GM10248 (cell line): ENCODE measurements at regions not wholly inside any gene's neighbourhood (a gene's known extent, or its start where the extent isn't known, plus 50 kb on each side); places are given as distances from the start of the nearest gene placed in this dataset.

Experiments
- CTCF ChIA-PET: fragments of 300-600 bp; sonication (Branson Sonifier 250); formaldehyde crosslinking; extraction: SDS; loops from one replicate; lab custom pipeline; 2021; ENCODE audit warnings: antibody characterized with exemption; lab: Yijun Ruan, JAX
- POLR2A ChIA-PET: fragments of 350-650 bp; sonication (Branson Sonifier 250); formaldehyde crosslinking; extraction: SDS; loops from one replicate; lab custom pipeline; 2020; ENCODE audit warnings: antibody characterized with exemption; lab: Yijun Ruan, JAX
- DNase-seq: peaks from one replicate; pipeline ENCODE4 v3.0.0; 2012; ENCODE audit errors: extremely low spot score
- TF ChIP-seq, protein P1 (sequence below): IDR thresholded peaks from 2 replicates; pipeline ENCODE4 v1.5.1; 2012; ENCODE audit warnings: mild to moderate bottlenecking, low read depth; ENCODE audit errors: extremely low read depth, missing control alignments, control extremely low read depth

DNA sequence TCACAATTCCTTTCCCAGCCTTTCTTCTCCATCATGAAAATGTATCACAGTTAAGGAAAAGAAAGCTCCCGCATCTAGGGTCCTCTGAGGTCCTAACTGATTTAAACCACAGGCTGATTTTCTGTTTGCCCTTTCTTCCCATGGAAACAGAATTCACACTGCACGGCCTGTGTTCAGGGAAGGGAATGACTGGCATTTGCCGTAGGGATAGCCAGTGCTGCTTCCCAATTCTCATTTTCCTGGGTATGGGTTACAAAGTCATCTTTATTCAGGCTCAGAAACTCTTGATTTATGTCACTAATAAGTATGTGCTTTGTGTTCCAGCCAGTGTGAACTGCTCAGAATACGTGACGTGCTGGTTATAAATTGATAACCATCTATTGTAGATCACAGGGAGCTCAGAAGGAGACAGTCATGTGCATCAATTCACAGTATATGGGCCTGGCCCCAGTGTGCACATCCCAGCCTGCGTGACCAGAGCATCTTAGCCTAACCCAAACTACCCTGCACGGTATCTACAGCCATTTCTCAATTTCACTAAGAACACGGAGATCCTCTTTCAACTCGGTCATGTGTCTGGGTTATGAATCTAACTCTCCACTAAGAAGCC, 163.3 kb downstream of the LRRC30 start:
- ChIA-PET POLR2A (no interaction called here), CTCF (no interaction called here)
- TF ChIP-seq, protein P1, sequence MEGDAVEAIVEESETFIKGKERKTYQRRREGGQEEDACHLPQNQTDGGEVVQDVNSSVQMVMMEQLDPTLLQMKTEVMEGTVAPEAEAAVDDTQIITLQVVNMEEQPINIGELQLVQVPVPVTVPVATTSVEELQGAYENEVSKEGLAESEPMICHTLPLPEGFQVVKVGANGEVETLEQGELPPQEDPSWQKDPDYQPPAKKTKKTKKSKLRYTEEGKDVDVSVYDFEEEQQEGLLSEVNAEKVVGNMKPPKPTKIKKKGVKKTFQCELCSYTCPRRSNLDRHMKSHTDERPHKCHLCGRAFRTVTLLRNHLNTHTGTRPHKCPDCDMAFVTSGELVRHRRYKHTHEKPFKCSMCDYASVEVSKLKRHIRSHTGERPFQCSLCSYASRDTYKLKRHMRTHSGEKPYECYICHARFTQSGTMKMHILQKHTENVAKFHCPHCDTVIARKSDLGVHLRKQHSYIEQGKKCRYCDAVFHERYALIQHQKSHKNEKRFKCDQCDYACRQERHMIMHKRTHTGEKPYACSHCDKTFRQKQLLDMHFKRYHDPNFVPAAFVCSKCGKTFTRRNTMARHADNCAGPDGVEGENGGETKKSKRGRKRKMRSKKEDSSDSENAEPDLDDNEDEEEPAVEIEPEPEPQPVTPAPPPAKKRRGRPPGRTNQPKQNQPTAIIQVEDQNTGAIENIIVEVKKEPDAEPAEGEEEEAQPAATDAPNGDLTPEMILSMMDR: no peak
- DNase-seq: no peak

DNA sequence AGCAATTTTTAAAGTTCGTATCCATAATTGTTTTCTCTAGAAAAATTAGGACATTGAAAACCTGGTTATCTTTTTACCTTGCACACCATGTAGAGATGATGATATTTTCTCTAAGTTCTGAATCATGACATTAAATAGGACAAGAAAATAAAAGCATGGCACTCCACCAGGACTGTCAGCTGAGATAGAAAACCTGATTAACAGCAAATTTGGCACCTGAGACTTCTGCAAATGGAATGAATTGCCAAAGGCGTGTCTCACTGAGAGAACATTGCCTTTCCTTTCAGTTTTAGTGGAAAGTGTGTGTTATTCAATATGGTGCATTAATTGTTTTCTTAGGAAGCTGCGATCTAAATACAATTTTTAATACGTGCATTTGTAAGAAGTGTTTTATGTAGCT, 164.7 kb downstream of the LRRC30 start:
- TF ChIP-seq, protein P1: no peak
- ChIA-PET CTCF (interaction anchor here (1.3 kb wide), 1 partner anchor 37 kb away, joined by 3 read pairs; no protein-coding TSS in a partner anchor), POLR2A (no interaction called here)
- no peak for DNase-seq

DNA sequence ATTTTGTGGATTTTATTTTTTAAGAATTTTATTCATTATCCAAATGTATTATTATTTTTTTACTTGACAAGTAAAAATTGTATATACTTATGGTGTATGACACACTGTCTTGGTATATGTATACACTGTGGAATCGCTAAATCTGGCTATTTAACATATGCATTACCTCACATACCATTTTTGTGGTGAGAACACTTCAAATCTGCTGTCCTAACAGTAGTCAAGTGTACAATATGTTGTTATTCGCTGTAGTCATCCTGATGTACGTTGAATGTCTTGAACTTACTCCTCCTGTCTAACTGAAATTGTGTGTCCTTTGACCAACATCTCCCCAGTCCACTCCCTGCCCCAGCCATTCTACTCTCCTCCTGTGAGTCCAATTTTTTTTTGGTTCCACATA, 153.2 kb upstream of the PTPRM start:
- POLR2A ChIA-PET: no interaction called here
- TF ChIP-seq, protein P1: no peak
- no peak for DNase-seq
- CTCF ChIA-PET: no interaction called here

DNA sequence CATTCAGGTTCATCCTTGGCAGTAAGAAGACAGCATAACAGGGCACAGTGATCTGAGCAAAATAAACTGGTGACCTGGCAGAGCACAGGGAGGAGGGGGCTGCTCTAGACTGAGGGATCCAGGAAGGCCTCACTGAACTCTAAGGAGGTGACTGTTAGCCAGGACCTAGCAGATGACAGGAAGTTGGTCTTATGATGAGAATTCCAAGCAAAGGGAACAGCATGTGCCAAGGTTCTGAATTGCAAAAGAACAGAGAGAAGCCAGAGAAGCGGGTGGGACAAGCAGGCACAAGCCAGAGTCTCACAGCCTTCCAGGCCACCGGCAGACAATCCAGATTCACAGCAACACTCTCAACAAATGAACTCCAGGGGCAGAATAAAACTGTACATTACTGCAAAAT, 152.7 kb upstream of the PTPRM start:
- DNase-seq: no peak
- POLR2A ChIA-PET: no interaction called here
- TF ChIP-seq, protein P1: no peak
- CTCF ChIA-PET: interaction anchor here (1.2 kb wide), 1 partner anchor 13 kb away, joined by 3 read pairs; no protein-coding TSS in a partner anchor

DNA sequence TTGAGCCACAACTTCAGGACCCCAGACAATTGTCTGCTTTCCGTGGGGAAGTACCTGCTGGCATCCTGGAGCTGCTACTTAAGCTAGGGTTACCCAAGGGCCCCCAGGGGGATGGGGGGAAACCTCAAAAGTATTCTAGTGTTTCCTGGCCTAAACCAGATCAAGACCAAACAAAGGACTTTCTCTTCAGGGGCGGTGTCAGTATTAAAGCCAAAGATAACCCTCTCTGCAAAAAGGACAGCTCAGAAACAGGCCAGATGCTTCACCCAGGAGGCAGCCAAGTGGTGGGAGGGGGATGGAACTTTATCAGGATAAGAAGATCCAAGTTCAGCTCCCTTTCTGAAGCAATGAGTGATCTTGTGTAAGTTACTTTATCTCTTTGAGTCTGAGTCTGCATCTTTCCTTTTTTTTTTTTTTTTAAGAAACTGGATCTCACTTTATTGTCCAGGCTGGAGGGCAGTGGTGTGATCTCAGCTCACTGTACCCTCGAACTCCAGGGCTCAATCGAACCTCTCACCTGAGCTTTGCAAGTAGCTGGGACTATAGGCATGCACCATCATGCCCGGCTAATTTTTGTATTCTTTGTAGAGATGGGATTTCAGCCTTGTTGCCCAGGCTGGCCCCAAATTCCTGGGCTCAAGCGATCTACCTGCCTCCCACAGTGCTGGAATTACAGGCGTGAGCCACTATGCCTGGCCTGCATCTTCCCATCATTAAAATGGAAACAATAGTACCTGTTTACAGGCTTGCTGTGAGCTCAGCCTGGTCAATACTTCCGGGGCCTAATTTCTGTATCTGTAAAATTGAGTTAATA, 151.8 kb upstream of the PTPRM start:
- CTCF ChIA-PET: interaction anchor here (1.2 kb wide), 1 partner anchor 12 kb away, joined by 3 read pairs; no protein-coding TSS in a partner anchor
- DNase-seq: no peak
- TF ChIP-seq, protein P1: no peak
- POLR2A ChIA-PET: no interaction called here

DNA sequence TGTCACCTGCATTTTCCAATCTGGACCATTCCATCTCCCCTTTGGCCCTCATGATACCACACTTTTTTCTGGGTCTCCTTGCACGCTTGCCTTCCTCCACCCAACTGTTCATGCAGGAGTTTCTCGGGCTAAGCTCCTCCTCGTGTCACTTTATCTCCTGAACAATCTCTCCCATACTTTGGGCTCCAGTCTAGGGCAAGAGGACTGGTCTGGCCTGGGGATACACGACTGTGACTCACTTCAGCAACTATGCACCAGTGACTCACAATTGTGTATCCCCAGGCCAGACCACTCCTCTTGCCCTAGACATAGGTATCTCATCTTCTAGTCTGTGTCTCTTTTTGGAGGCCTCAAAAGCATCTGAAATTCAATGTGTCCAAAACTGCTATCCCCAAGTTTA, 149.4 kb upstream of the PTPRM start:
- TF ChIP-seq, protein P1: no peak
- DNase-seq: no peak
- ChIA-PET CTCF (no interaction called here), POLR2A (no interaction called here)
